ENCODE measurements at regions not wholly inside any gene's neighbourhood (a gene's known extent, or its start where the extent isn't known, plus 50 kb on each side); places are given as distances from the start of the nearest gene placed in this dataset.

- TF ChIP-seq FOXA3 (CRISPR knock-in tag; IDR thresholded peaks at IDR 0.05): no peak
- no peak for TF ChIP-seq SP140L (CRISPR knock-in tag; IDR thresholded peaks at IDR 0.05; ENCODE audit: borderline replicate concordance)
- TF ChIP-seq CEBPG (CRISPR knock-in tag; IDR thresholded peaks at IDR 0.05): no peak
- no peak for TF ChIP-seq JUND (CRISPR knock-in tag; IDR thresholded peaks at IDR 0.05)
- no peak for TF ChIP-seq XRCC5 (optimal IDR thresholded peaks at IDR 0.05; ENCODE audit: low read length)
Measured at GRCh38 chr4:110335399-110335798, 137.0 kb upstream of the ELOVL6 start (continued).

- H3K9ac ChIP-seq (ENCODE audit: insufficient read depth, low read depth, low read length): no peak overlapping the region
- ChIA-PET POLR2A (no interaction called here), CTCF (ENCODE audit: low intra/inter-chr PET ratio, low total read pairs) (no interaction called here)
- no peaks in the 10 kb centered on the region for H3K4me1 ChIP-seq (ENCODE audit: insufficient read depth, low read length)
- no peaks in the 10 kb centered on the region for H3K9me3 ChIP-seq (ENCODE audit: low read length)
- in situ Hi-C loops (cut with HindIII; ENCODE audit: extremely low pct_ligation_motif_present, low pct_unique_long_range_greater_than_20kb) (no loop called here), intact Hi-C loops (cut with micrococcal nuclease; ENCODE audit: unreplicated experiment) (no loop called here)
- H3K4me2 ChIP-seq (ENCODE audit: low read depth, low read length): no peak overlapping the region
- no peaks in the 10 kb centered on the region for H3K36me3 ChIP-seq (replicated peaks in 1 of 2; ENCODE audit: control insufficient read depth in 1 of 2, insufficient read depth in 2 of 2, low read length in 2 of 2)
- TF ChIP-seq GPBP1L1 (CRISPR knock-in tag; IDR thresholded peaks at IDR 0.05) (no peak), ATF5 (CRISPR knock-in tag; IDR thresholded peaks at IDR 0.05; ENCODE audit: low read depth) (no peak), ZHX2 (IDR thresholded peaks at IDR 0.05; ENCODE audit: low read depth) (no peak), ZHX2 (CRISPR knock-in tag; IDR thresholded peaks at IDR 0.05; ENCODE audit: borderline replicate concordance) (no peak), ARID5B (CRISPR knock-in tag; IDR thresholded peaks at IDR 0.05) (no peak), TOE1 (CRISPR knock-in tag; IDR thresholded peaks at IDR 0.05) (no peak), ZNF224 (CRISPR knock-in tag; IDR thresholded peaks at IDR 0.05) (no peak), ZNF468 (CRISPR knock-in tag; IDR thresholded peaks at IDR 0.05) (no peak)
- no peak overlapping the region for H3K4me3 ChIP-seq (replicated peaks in 1 of 3; ENCODE audit: insufficient read depth in 1 of 3, low read depth in 2 of 3, low read length in 3 of 3)
- ATAC-seq: no peak
- BruUV-seq (replicated peaks): no TSS peak
- H4K20me1 ChIP-seq (ENCODE audit: insufficient read depth, low read length): no peaks in the 10 kb centered on the region
- no peak for FAIRE-seq
- no peak overlapping the region for H3K27ac ChIP-seq (ENCODE audit: extremely low read length, insufficient read depth, low read length)
- 0% methylated on average over 2 of the region's 2 CpGs for whole genome bisulfite sequencing (ENCODE audit: low lambda C conversion rate)
- no peaks in the 10 kb centered on the region for H3K79me2 ChIP-seq (ENCODE audit: insufficient read depth, low read length)
- H3K27me3 ChIP-seq (ENCODE audit: control insufficient read depth in 1 of 2, insufficient read depth in 2 of 2, low read length in 2 of 2): no peaks in the 10 kb centered on the region; a peak in 1 of 5 replicates
- no peak for DNase-seq (ENCODE audit: low spot score)
- H2AFZ ChIP-seq (ENCODE audit: low read length): no peak overlapping the region
Measured at GRCh38 chr4:110332483-110332882, 134.1 kb upstream of the ELOVL6 start.

Data from HepG2 (cell line).